WTC11 (cell line): ENCODE measurements at regions not wholly inside any gene's neighbourhood (a gene's known extent, or its start where the extent isn't known, plus 50 kb on each side); places are given as distances from the start of the nearest gene placed in this dataset.
"Not testable (repeated sequence)": the region's sequence is repeated elsewhere in the genome, so short reads cannot be mapped to it uniquely, and the experiment has no call there.

Experiments used
- AFF4 ChIP-seq: sonication (generic); formaldehyde crosslinking; IDR thresholded peaks from 2 replicates; pipeline ENCODE4 v1.8.1; 2023; ENCODE audit warnings: mild to moderate bottlenecking, missing genetic modification reagents, borderline replicate concordance
- CREB1 ChIP-seq: sonication (generic); formaldehyde crosslinking; IDR thresholded peaks from 2 replicates; pipeline ENCODE4 v1.8.0; 2023; ENCODE audit warnings: mild to moderate bottlenecking, missing genetic modification reagents
- CREM ChIP-seq: sonication (generic); formaldehyde crosslinking; IDR thresholded peaks from 2 replicates; pipeline ENCODE4 v1.8.1; 2022; ENCODE audit warnings: mild to moderate bottlenecking, missing genetic modification reagents, moderate library complexity
- CTCF ChIP-seq: fragments of 200-600 bp; IDR thresholded peaks from 2 replicates; pipeline ENCODE4 v1.8.0; 2022; ENCODE audit warnings: antibody characterized with exemption
- ESRRA ChIP-seq: sonication (generic); formaldehyde crosslinking; IDR thresholded peaks from 2 replicates; pipeline ENCODE4 v1.8.1; 2022; ENCODE audit warnings: mild to moderate bottlenecking, missing genetic modification reagents, borderline replicate concordance
- MAX ChIP-seq: sonication (generic); formaldehyde crosslinking; IDR thresholded peaks from 2 replicates; pipeline ENCODE4 v1.8.0; 2022; ENCODE audit warnings: mild to moderate bottlenecking, missing genetic modification reagents
- SMAD4 ChIP-seq: sonication (generic); formaldehyde crosslinking; IDR thresholded peaks from 2 replicates; pipeline ENCODE4 v1.8.0; 2022; ENCODE audit warnings: mild to moderate bottlenecking, missing genetic modification reagents
- STAT6 ChIP-seq: sonication (generic); formaldehyde crosslinking; conservative IDR thresholded peaks from 2 replicates; pipeline ENCODE4 v1.8.1; 2023; ENCODE audit warnings: mild to moderate bottlenecking, low read depth, missing genetic modification reagents, moderate library complexity
- ZBTB43 ChIP-seq: sonication (generic); formaldehyde crosslinking; IDR thresholded peaks from 2 replicates; pipeline ENCODE4 v1.8.1; 2023; ENCODE audit warnings: mild to moderate bottlenecking, missing genetic modification reagents
- ZNF121 ChIP-seq: sonication (generic); formaldehyde crosslinking; IDR thresholded peaks from 2 replicates; pipeline ENCODE4 v1.8.0; 2023; ENCODE audit warnings: missing genetic modification reagents
- ZNF219 ChIP-seq: sonication (generic); formaldehyde crosslinking; IDR thresholded peaks from 2 replicates; pipeline ENCODE4 v1.8.0; 2023; ENCODE audit warnings: missing genetic modification reagents, mild to moderate bottlenecking, borderline replicate concordance

GRCh38 chr2:111290370-111290769 is 169.7 kb downstream of the BCL2L11 start:
- not testable (repeated sequence) for TF ChIP-seq SMAD4 (CRISPR knock-in tag); CTCF; MAX (CRISPR knock-in tag); CREM (CRISPR knock-in tag); ZBTB43 (CRISPR knock-in tag); CREB1 (CRISPR knock-in tag); ZNF121 (CRISPR knock-in tag); STAT6 (CRISPR knock-in tag); ESRRA (CRISPR knock-in tag); ZNF219 (CRISPR knock-in tag); AFF4 (CRISPR knock-in tag)
